ENCODE measurements at regions not wholly inside any gene's neighbourhood (a gene's known extent, or its start where the extent isn't known, plus 50 kb on each side); places are given as distances from the start of the nearest gene placed in this dataset.

DNA sequence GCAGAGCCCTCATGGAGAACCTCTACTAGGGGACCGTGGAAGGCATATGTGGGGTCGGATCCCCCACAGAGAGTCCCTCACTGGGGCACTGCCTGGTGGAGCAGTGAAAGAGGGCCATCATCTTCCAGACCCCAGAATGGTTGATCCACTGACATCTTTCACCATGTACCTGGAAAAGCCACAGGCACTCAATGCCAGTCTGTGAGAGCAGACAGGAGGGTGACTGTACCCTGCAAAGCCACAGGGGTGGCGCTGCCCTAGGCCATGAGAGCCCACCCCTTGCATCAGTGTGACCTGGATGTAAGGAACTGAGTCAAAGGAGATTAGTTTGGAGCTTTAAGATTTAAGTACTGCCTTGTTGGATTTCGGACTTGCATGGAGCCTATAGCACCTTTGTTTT, 1276.7 kb upstream of the PRMT6 start:
- TF ChIP-seq, protein P1, sequence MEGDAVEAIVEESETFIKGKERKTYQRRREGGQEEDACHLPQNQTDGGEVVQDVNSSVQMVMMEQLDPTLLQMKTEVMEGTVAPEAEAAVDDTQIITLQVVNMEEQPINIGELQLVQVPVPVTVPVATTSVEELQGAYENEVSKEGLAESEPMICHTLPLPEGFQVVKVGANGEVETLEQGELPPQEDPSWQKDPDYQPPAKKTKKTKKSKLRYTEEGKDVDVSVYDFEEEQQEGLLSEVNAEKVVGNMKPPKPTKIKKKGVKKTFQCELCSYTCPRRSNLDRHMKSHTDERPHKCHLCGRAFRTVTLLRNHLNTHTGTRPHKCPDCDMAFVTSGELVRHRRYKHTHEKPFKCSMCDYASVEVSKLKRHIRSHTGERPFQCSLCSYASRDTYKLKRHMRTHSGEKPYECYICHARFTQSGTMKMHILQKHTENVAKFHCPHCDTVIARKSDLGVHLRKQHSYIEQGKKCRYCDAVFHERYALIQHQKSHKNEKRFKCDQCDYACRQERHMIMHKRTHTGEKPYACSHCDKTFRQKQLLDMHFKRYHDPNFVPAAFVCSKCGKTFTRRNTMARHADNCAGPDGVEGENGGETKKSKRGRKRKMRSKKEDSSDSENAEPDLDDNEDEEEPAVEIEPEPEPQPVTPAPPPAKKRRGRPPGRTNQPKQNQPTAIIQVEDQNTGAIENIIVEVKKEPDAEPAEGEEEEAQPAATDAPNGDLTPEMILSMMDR (IDR thresholded peaks at IDR 0.05) = no peak
- no peak for TF ChIP-seq POLR2A (IDR thresholded peaks at IDR 0.05)
